Activated T-helper 1 cell treated with Interleukin-2 at 50 U/mL for 16 hours (primary cell): ENCODE measurements at regions not wholly inside any gene's neighbourhood (a gene's known extent, or its start where the extent isn't known, plus 50 kb on each side); places are given as distances from the start of the nearest gene placed in this dataset.
"Not testable (repeated sequence)": the region's sequence is repeated elsewhere in the genome, so short reads cannot be mapped to it uniquely, and the experiment has no call there.

Experiments used
- DNase-seq: peaks from one replicate; pipeline ENCODE4 v3.0.0-alpha.2; 2020; ENCODE audit warnings: low read depth

- DNase-seq, result no peak
Measured at GRCh38 chr17:5864741-5865657, 205.2 kb upstream of the WSCD1 start.

DNA sequence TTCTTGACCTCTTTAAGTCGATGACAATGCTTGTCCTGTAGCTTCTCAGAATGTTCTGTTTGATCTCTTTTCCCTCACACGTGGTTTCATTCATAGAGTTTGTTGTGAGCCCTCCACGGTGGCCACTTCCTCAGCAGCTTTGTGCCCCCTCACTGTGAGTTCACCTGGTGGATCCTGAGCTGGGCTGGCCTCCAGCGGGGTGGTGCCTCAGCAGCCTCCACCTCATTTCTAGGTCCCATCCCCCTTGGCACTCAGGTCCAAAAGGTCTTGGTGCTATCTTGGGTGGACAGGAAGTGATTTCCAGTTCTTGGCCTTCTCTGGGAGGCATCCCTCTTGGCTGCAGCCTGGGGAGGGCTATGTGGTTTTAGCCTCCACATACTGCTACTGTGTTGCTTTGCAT lies 203.2 kb upstream of the WSCD1 start:
- DNase-seq, result no peak

GRCh38 chr17:5869041-5869745 lies 201.0 kb upstream of the WSCD1 start:
- DNase-seq, result no peak

GRCh38 chr17:5870231-5870953 lies 199.8 kb upstream of the WSCD1 start:
- no peak for DNase-seq

DNA sequence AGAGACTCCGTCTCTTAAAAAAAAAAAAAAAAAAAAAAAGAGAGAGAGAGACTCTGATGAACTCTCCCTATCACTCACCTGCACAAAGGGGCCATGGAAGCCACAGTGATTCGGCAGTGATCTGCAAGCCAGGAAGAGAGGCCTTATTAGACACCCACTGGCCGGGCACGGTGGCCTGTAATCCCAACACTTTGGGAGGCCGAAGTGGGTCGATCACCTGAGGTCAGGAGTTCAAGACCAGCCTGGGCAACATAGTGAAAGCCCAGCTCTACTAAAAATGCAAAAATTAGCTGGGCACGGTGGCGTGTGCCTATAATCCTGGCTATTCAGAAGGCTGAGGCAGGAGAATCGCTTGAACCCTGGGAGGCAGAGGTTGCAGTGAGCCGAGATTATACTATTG lies 198.5 kb upstream of the WSCD1 start:
- DNase-seq, result no peak

DNA sequence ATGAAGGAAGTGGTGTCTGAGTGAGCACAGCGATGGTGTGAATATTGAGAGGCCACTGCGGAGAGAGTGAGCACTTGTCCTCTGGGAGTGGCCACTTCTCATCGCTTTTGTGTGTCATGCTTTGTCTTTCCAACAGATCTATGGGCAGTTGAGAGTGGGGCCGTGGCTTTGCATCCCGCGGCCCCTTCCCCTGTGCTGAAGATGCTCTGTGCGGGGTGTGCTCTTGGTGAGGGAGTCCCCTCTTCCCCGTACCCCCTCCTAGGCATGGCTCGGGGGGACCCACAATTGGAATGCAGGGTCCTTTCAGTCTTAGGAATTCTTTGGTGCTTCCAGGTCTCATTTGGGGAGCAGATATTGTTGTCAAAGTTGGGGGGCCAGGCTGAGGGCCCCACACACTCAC lies 197.3 kb upstream of the WSCD1 start:
- DNase-seq, result no peak

DNA sequence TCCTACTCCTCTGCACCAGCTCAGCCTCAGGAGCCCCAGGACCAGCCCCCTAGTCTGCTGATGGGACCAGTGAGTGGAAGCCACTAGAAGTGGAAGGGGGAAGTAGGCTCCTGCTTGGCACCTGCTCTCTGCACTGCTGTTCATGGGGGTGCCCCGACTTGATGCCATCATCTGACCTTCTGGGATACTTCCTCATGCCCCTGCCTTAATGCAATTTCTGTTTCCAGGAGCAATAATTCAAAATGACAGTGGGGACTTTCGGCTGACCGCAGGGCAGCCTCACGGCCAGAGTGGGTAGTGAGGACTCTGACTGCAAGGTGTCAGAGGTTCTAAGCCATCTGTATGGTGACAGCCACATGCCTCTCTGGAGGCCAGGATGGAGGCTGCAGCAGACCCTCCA lies 196.4 kb upstream of the WSCD1 start:
- DNase-seq, result no peak

- no peak for DNase-seq
Measured at GRCh38 chr17:5874486-5874885, 195.7 kb upstream of the WSCD1 start.

- no peak for DNase-seq
Measured at GRCh38 chr17:5877366-5877765, 192.8 kb upstream of the WSCD1 start.

DNA sequence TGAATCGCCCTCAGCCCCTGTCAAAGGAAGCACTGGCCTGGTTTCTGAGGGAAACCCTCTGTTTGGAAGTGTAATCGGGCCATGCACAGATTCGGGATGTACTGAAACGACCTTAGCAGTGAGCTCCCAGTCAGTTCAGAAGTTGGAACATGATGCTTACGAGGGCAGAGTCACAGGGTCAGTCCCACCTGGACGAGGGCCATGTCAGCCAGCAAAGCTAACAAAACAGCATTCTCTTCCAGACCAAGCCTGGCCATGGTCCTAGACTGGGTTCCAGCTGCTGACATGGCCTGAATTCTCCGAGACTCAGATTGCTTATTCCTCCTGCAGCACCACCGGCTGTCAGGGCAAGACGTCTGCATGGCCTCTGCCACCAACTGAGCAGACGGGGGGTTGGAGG lies 192.2 kb upstream of the WSCD1 start:
- no peak for DNase-seq

DNA sequence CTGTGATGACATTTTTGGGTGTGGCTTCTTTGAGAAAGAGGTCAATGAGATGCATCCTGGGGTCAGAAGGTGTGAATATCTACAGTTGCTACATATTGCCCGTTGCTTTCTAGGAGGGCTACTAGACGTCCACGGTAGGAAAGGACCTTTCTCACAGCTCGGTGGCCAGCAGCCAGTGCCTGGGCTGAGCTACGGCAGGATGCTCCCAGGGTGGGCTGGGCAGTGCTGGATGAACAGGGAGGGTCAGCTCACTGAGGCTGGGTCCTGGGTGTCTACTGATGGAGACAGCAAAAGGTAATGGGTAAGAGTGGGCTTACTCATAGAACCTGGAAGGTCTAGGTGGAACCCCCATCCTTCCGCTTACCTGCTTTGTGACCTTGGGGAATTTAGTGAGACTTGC lies 188.3 kb upstream of the WSCD1 start:
- DNase-seq, result no peak

GRCh38 chr17:5883775-5884665 lies 186.2 kb upstream of the WSCD1 start:
- DNase-seq, result no peak

GRCh38 chr17:5885336-5885735 lies 184.8 kb upstream of the WSCD1 start:
- DNase-seq, result no peak

- no peak for DNase-seq
Measured at GRCh38 chr17:5888811-5889210, 181.4 kb upstream of the WSCD1 start.

DNA sequence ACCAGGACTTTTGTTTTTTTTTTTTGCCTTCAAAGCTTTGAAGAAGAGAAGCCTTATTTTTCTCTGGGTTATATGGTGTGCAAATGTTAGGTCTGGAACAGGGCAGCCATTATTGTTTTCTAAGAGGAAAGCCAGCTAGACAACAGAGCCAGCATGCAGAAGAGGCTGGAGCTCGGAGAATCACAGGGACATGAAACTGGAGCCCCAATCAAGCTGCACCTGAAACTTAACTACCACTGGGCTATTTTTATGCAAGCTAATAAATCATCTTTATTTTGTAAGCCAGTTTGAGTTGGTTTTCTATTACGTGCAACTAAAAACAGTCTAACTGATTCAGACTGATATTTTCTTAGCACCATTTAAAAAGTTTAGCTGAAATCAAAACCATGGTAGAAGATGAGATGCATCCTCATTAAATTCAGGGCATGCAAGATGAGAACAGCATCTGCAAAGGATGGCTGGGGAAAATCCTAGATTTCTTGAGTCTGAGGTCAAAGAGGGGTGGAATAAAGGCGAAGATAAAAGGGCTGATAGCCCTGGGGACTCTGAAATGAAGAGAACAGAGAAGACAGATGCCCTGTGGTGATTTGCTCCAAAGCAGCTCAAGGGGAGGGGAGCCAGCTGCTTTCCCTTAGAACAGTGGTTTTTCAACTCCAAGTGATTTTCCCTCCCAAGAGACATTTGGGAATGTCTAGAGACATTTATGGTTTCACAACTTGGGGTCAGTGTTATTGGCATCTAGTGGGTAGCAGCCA lies 177.1 kb upstream of the WSCD1 start:
- DNase-seq, result no peak

- DNase-seq, result no peak
Measured at GRCh38 chr17:5893741-5894140, 176.4 kb upstream of the WSCD1 start.

GRCh38 chr17:5895276-5895675 lies 174.9 kb upstream of the WSCD1 start:
- no peak for DNase-seq

- no peak for DNase-seq
Measured at GRCh38 chr17:5896215-5896614, 174.0 kb upstream of the WSCD1 start.

- DNase-seq, result no peak
Measured at GRCh38 chr17:5897275-5897911, 172.8 kb upstream of the WSCD1 start.

GRCh38 chr17:5897981-5898380 lies 172.2 kb upstream of the WSCD1 start:
- DNase-seq, result not testable (repeated sequence)

- DNase-seq, result no peak
Measured at GRCh38 chr17:5898406-5898805, 171.8 kb upstream of the WSCD1 start.
